HG03039 (cell line): ENCODE measurements at regions not wholly inside any gene's neighbourhood (a gene's known extent, or its start where the extent isn't known, plus 50 kb on each side); places are given as distances from the start of the nearest gene placed in this dataset.

ENCODE experiments used
- ATAC-seq: cut with Tn5 transposase; IDR thresholded peaks from one replicate; pipeline ENCODE4 v1.9.1; 2021; ENCODE audit warnings: mild to moderate bottlenecking, moderate library complexity; ENCODE audit not compliant: unreplicated experiment

GRCh38 chr13:105441051-105441750 lies 1094.3 kb downstream of the EFNB2 start:
- no peak for ATAC-seq

GRCh38 chr13:105436943-105437342 lies 1098.5 kb downstream of the EFNB2 start:
- ATAC-seq, result no peak

GRCh38 chr13:105432438-105432837 lies 1103.0 kb downstream of the EFNB2 start:
- no peak for ATAC-seq

- ATAC-seq, result no peak
Observed at GRCh38 chr13:105428811-105429210, 1106.7 kb downstream of the EFNB2 start.

GRCh38 chr13:105426441-105426840 lies 1109.0 kb downstream of the EFNB2 start:
- no peak for ATAC-seq

- ATAC-seq, result no peak
Observed at GRCh38 chr13:105414639-105415038, 1120.8 kb downstream of the EFNB2 start.

GRCh38 chr13:105412171-105412570 lies 1123.3 kb downstream of the EFNB2 start:
- no peak for ATAC-seq

GRCh38 chr13:105410602-105411001 lies 1124.9 kb downstream of the EFNB2 start:
- no peak for ATAC-seq

GRCh38 chr13:105406551-105406950 lies 1128.9 kb downstream of the EFNB2 start:
- ATAC-seq, result no peak

- no peak for ATAC-seq
Observed at GRCh38 chr13:105403086-105403485, 1132.4 kb downstream of the EFNB2 start.

GRCh38 chr13:105395041-105395440 lies 1140.4 kb downstream of the EFNB2 start:
- no peak for ATAC-seq

GRCh38 chr13:105389373-105389772 lies 1146.1 kb downstream of the EFNB2 start:
- no peak for ATAC-seq

- ATAC-seq, result no peak
Observed at GRCh38 chr13:105377452-105377851, 1158.0 kb downstream of the EFNB2 start.

- ATAC-seq, result no peak
Observed at GRCh38 chr13:105370011-105370650, 1165.3 kb downstream of the EFNB2 start.

GRCh38 chr13:105368781-105369180 lies 1166.7 kb downstream of the EFNB2 start:
- no peak for ATAC-seq

GRCh38 chr13:105365831-105366230 lies 1169.6 kb downstream of the EFNB2 start:
- ATAC-seq, result no peak

- ATAC-seq, result no peak
Observed at GRCh38 chr13:105365021-105365550, 1170.4 kb downstream of the EFNB2 start.

GRCh38 chr13:105364191-105364590 lies 1171.3 kb downstream of the EFNB2 start:
- ATAC-seq, result no peak

GRCh38 chr13:105363261-105364190 lies 1171.9 kb downstream of the EFNB2 start:
- no peak for ATAC-seq

GRCh38 chr13:105353654-105354053 lies 1181.8 kb downstream of the EFNB2 start:
- no peak for ATAC-seq

GRCh38 chr13:105349082-105349723 lies 1186.3 kb downstream of the EFNB2 start:
- no peak for ATAC-seq
